HFFc6 (cell line): ENCODE measurements at regions not wholly inside any gene's neighbourhood (a gene's known extent, or its start where the extent isn't known, plus 50 kb on each side); places are given as distances from the start of the nearest gene placed in this dataset.

Experiments used
- DNase-seq: peaks from one replicate; pipeline ENCODE4 v3.0.0-alpha.2; 2018
- H3K27ac Mint-ChIP-seq: 2 replicates; pipeline ENCODE4 v1.8.0; 2020; ENCODE audit warnings: mild to moderate bottlenecking, mixed read lengths
- H3K27me3 Mint-ChIP-seq: 2 replicates; pipeline ENCODE4 v1.8.0; 2021; ENCODE audit warnings: mild to moderate bottlenecking, moderate library complexity, mixed read lengths; ENCODE audit not compliant: insufficient read depth
- H3K36me3 Mint-ChIP-seq: 2 replicates; pipeline ENCODE4 v1.8.0; 2021; ENCODE audit warnings: low read depth, mixed read lengths
- H3K4me1 Mint-ChIP-seq: 2 replicates; pipeline ENCODE4 v1.8.0; 2020; ENCODE audit warnings: low read depth, mixed read lengths
- H3K4me3 Mint-ChIP-seq: 2 replicates; pipeline ENCODE4 v1.8.0; 2020; ENCODE audit warnings: mild to moderate bottlenecking, moderate library complexity, mixed read lengths
- H3K9me3 Mint-ChIP-seq: 2 replicates; pipeline ENCODE4 v1.8.0; 2020; ENCODE audit warnings: mild to moderate bottlenecking, mixed read lengths
- TF ChIP-seq, protein P1 (sequence below): fragments of 200-600 bp; sonication (generic); IDR thresholded peaks from 2 replicates; pipeline ENCODE4 v1.5.0; 2021; ENCODE audit warnings: antibody characterized with exemption, mild to moderate bottlenecking

DNA sequence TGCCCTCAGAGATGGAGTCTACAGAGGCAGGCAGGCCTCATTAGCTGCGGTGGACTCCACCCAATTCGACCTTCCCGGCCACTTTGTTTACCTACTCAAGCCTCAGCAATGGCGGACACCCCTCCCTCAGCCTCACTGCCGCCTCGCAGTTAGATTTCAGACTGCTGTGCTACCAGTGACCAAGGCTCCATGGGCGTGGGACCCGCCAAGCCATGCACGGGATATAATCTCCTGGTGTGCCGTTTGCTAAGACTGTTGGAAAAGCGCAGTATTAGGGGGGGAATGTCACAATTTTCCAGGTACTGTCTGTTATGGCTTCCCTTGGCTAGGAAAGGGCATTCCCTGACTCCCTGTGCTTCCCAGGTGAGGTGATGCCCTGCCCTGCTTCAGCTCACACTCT, 252.3 kb downstream of the ARL4A start:
- H3K4me3 Mint-ChIP-seq = no peak overlapping the region
- TF ChIP-seq, protein P1, sequence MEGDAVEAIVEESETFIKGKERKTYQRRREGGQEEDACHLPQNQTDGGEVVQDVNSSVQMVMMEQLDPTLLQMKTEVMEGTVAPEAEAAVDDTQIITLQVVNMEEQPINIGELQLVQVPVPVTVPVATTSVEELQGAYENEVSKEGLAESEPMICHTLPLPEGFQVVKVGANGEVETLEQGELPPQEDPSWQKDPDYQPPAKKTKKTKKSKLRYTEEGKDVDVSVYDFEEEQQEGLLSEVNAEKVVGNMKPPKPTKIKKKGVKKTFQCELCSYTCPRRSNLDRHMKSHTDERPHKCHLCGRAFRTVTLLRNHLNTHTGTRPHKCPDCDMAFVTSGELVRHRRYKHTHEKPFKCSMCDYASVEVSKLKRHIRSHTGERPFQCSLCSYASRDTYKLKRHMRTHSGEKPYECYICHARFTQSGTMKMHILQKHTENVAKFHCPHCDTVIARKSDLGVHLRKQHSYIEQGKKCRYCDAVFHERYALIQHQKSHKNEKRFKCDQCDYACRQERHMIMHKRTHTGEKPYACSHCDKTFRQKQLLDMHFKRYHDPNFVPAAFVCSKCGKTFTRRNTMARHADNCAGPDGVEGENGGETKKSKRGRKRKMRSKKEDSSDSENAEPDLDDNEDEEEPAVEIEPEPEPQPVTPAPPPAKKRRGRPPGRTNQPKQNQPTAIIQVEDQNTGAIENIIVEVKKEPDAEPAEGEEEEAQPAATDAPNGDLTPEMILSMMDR = no peak
- peaks cover 3% of the 10 kb centered on the region for H3K27me3 Mint-ChIP-seq
- H3K4me1 Mint-ChIP-seq = no peaks in the 10 kb centered on the region
- H3K36me3 Mint-ChIP-seq = no peaks in the 10 kb centered on the region
- no peak overlapping the region for H3K27ac Mint-ChIP-seq
- no peak for DNase-seq
- peaks cover 5% of the 10 kb centered on the region; the same call in 1 of the 2 replicates for H3K9me3 Mint-ChIP-seq

DNA sequence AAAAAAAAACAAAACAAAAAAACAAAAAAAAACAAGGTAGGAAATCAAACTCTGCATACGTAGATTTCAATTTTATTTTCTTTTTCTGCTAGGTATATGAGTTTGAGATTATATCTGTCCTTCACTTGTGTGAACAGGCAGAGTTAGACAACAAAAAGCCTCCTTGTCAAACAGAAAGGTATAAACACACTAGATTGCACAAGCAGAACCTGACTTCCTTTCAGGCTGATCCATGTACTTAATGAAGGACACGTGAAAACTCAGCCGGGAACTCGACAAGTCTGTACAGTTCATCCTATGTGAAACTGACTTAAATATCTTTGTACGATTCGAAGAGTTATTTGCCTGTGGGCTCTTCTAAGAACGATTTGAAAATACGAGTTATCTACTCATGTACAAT, 254.1 kb downstream of the ARL4A start:
- Mint-ChIP-seq H3K9me3 (peaks cover 5% of the 10 kb centered on the region; the same call in 1 of the 2 replicates), H3K4me1 (no peaks in the 10 kb centered on the region), H3K27me3 (peaks cover 3% of the 10 kb centered on the region), H3K36me3 (no peaks in the 10 kb centered on the region), H3K27ac (no peak overlapping the region), H3K4me3 (no peak overlapping the region)
- DNase-seq = no peak
- TF ChIP-seq, protein P1 = no peak

DNA sequence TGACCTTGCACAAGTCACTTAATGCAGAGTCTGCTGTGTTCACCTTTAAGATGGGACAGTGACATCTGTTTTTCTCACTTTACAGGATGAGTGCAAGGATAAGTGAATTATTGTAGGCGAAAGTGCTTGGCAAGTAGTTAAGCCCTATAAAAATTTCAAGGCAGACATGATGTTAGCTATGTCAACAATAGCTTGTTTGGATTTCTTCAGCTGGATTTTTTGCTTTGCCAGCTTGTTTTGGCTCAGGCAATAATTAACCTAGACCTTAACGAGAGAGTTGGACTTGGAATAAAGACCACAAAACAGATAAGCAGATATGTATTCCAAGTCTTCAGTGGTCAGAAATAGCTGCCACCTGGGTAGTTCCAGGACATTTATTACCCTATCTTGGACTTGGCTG, 255.2 kb downstream of the ARL4A start:
- no peaks in the 10 kb centered on the region for H3K36me3 Mint-ChIP-seq
- no peak for DNase-seq
- H3K9me3 Mint-ChIP-seq = peaks cover 5% of the 10 kb centered on the region; the same call in 1 of the 2 replicates
- H3K27ac Mint-ChIP-seq = no peak overlapping the region
- TF ChIP-seq, protein P1 = no peak
- peaks cover 2% of the 10 kb centered on the region for H3K27me3 Mint-ChIP-seq
- H3K4me1 Mint-ChIP-seq = no peaks in the 10 kb centered on the region
- no peak overlapping the region for H3K4me3 Mint-ChIP-seq

DNA sequence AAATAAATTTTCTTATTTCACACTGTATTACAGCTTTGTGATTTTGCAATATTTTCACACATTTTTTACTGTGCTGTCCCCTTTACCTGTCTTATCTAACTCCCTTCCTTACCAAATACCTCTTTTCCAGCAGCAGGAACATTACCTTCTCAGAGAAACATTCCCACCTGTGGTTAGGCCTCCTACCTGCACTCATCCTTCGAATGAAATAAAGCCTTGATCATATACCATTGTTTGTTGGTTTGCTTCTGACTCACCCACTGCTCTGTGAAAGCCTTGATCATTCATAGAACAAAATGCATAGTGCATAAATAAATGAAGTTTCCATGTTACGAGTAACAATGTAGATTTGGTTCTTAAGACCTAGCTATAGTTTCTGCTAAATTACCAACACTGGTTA, 256.3 kb downstream of the ARL4A start:
- Mint-ChIP-seq H3K4me3 (no peak overlapping the region), H3K36me3 (no peaks in the 10 kb centered on the region)
- TF ChIP-seq, protein P1 = no peak

DNA sequence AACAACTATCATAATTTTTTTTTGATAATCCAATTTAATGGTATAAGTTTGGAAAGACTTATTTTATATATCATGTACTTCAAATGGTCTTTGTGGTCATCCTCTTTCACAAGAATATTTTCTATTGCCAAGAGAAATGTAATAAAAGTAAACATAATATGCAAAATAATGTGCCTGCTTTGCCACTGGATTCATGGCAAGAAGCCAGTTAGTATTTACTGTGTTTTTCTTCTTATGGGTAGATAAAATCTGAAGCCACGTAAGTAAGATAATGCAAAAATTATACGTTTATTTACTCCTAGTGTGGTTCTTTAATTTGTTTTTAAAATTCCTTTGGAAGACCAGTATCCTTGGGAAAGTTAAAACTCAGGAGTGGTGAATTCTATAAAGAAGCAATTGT, 258.5 kb downstream of the ARL4A start:
- Mint-ChIP-seq H3K36me3 (no peaks in the 10 kb centered on the region), H3K4me1 (no peaks in the 10 kb centered on the region), H3K27ac (no peak overlapping the region), H3K27me3 (no peaks in the 10 kb centered on the region), H3K9me3 (no peaks in the 10 kb centered on the region), H3K4me3 (no peak overlapping the region)
- TF ChIP-seq, protein P1 = no peak
- DNase-seq = no peak

More for the DNA sequence above, 256.3 kb downstream of the ARL4A start:
- Mint-ChIP-seq H3K4me1 (no peaks in the 10 kb centered on the region), H3K27ac (no peak overlapping the region), H3K9me3 (peaks cover 5% of the 10 kb centered on the region; the same call in 1 of the 2 replicates), H3K27me3 (no peaks in the 10 kb centered on the region; the same call in 1 of the 2 replicates)
- DNase-seq = no peak

DNA sequence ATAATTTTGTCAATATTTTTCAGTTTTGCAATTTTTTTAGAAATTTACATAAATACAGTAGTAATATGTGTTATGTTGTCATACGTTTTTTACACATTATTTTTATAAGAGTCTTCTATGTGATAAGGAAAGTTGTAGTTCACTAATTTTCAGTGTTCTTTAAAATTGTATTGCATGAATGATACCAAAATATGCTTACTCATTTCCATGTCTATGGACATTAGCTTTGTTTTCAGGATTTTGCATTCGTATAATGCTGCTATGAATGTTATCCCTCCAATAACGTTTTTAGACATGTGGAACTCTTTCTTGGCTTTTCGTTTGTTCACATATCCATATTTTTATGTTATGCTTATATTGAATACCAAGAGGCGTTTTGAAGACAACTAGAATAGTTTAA, 260.0 kb downstream of the ARL4A start:
- no peak for DNase-seq
- H3K36me3 Mint-ChIP-seq = no peaks in the 10 kb centered on the region
- H3K4me1 Mint-ChIP-seq = peaks cover 7% of the 10 kb centered on the region
- H3K27ac Mint-ChIP-seq = no peak overlapping the region
- H3K4me3 Mint-ChIP-seq = no peak overlapping the region
- TF ChIP-seq, protein P1 = no peak
- H3K27me3 Mint-ChIP-seq = no peaks in the 10 kb centered on the region
- no peaks in the 10 kb centered on the region for H3K9me3 Mint-ChIP-seq
